22Rv1 (cell line): ENCODE measurements at regions not wholly inside any gene's neighbourhood (a gene's known extent, or its start where the extent isn't known, plus 50 kb on each side); places are given as distances from the start of the nearest gene placed in this dataset.
"Not testable (repeated sequence)": the region's sequence is repeated elsewhere in the genome, so short reads cannot be mapped to it uniquely, and the experiment has no call there.

Source experiments
- H3K27ac ChIP-seq: fragments of 450-650 bp; 2 replicates; pipeline ENCODE4 v1.5.1; 2017
- CTCF ChIP-seq: fragments of 450-650 bp; IDR thresholded peaks from 2 replicates; pipeline ENCODE4 v1.5.1; 2017; ENCODE audit warnings: mild to moderate bottlenecking
- ZFX ChIP-seq: fragments of 450-650 bp; IDR thresholded peaks from 2 replicates; pipeline ENCODE4 v1.6.1; 2017; ENCODE audit warnings: antibody characterized with exemption, borderline replicate concordance

- no peak overlapping the region for H3K27ac ChIP-seq
- TF ChIP-seq ZFX (no peak), CTCF (no peak)
Measured at GRCh38 chr6:120278689-120279396, 929.3 kb upstream of the MAN1A1 start.

- TF ChIP-seq CTCF (no peak), ZFX (no peak)
Measured at GRCh38 chr6:120274547-120274946, 925.0 kb upstream of the MAN1A1 start.

GRCh38 chr6:120273411-120273810, 923.9 kb upstream of the MAN1A1 start:
- no peak for TF ChIP-seq CTCF
- no peak overlapping the region for H3K27ac ChIP-seq

More at GRCh38 chr6:120274547-120274946, 925.0 kb upstream of the MAN1A1 start:
- H3K27ac ChIP-seq = no peak overlapping the region

- TF ChIP-seq ZFX (no peak), CTCF (no peak)
- H3K27ac ChIP-seq = no peak overlapping the region
Measured at GRCh38 chr6:120272038-120272437, 922.5 kb upstream of the MAN1A1 start.

- not testable (repeated sequence) for H3K27ac ChIP-seq
Measured at GRCh38 chr6:120268256-120268655, 918.7 kb upstream of the MAN1A1 start.

- no peak overlapping the region for H3K27ac ChIP-seq
- TF ChIP-seq CTCF (no peak), ZFX (no peak)
Measured at GRCh38 chr6:120262354-120262753, 912.8 kb upstream of the MAN1A1 start.

GRCh38 chr6:120260636-120261035, 911.1 kb upstream of the MAN1A1 start:
- TF ChIP-seq ZFX (no peak), CTCF (no peak)
- no peak overlapping the region for H3K27ac ChIP-seq

- H3K27ac ChIP-seq = no peak overlapping the region
- TF ChIP-seq CTCF (no peak), ZFX (no peak)
Measured at GRCh38 chr6:120254651-120255050, 905.1 kb upstream of the MAN1A1 start.
